ENCODE measurements at regions not wholly inside any gene's neighbourhood (a gene's known extent, or its start where the extent isn't known, plus 50 kb on each side); places are given as distances from the start of the nearest gene placed in this dataset.

DNA sequence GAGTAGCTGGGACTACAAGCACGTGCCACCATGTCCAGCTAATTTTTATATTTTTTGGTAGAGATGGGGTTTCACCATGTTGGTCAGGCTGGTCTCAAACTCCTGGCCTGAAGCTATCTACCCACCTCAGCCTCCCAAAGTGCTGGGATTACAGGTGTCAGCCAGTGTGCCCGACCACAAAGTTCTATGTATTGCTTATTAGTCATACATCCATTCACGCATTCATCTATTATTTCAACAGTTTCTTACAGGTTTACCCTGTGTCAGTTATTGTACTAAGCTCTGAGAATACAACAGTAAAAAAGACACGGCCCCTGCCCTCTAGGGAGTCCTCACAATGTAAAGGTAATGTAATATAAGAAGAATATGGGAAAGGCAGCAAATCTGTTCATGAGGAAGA lies 188.9 kb upstream of the BTG1 start:
- DNase-seq (ENCODE audit: low spot score) (no peak), ATAC-seq (ENCODE audit: low read depth) (peak; percentile 27; the same call in 1 of the 3 replicates)
- H3K27ac ChIP-seq (ENCODE audit: poor library complexity, severe bottlenecking): no peak overlapping the region
- no peaks in the 10 kb centered on the region for H3K36me3 ChIP-seq (ENCODE audit: low read depth)
- TF ChIP-seq, protein P1, sequence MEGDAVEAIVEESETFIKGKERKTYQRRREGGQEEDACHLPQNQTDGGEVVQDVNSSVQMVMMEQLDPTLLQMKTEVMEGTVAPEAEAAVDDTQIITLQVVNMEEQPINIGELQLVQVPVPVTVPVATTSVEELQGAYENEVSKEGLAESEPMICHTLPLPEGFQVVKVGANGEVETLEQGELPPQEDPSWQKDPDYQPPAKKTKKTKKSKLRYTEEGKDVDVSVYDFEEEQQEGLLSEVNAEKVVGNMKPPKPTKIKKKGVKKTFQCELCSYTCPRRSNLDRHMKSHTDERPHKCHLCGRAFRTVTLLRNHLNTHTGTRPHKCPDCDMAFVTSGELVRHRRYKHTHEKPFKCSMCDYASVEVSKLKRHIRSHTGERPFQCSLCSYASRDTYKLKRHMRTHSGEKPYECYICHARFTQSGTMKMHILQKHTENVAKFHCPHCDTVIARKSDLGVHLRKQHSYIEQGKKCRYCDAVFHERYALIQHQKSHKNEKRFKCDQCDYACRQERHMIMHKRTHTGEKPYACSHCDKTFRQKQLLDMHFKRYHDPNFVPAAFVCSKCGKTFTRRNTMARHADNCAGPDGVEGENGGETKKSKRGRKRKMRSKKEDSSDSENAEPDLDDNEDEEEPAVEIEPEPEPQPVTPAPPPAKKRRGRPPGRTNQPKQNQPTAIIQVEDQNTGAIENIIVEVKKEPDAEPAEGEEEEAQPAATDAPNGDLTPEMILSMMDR (IDR thresholded peaks at IDR 0.05; ENCODE audit: poor library complexity, severe bottlenecking): no peak
- no peak overlapping the region for H3K4me3 ChIP-seq (ENCODE audit: severe bottlenecking)
- H3K27me3 ChIP-seq (ENCODE audit: insufficient read depth, poor library complexity, severe bottlenecking): no peaks in the 10 kb centered on the region
- H3K4me1 ChIP-seq (ENCODE audit: insufficient read depth, poor library complexity, severe bottlenecking): no peaks in the 10 kb centered on the region
- no peaks in the 10 kb centered on the region for H3K9me3 ChIP-seq (ENCODE audit: severe bottlenecking)

DNA sequence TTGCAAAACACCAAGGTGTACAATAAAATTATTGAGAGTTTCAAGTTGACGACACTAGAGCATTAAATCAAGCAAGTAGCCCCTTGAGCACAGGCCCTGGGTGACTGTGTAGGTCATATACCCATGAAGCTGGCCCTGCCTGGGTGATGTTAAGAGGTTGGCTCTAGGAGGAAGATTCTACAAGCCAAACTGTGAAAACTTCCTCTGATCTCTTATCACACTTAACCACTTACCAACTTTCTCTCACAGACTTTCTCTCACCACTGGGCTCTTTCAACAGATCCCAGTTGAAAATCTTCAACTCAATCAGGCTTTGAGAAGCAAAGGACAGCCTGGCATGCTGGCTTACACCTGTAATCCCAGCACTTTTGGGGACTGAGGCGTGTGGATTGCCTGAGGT lies 186.9 kb upstream of the BTG1 start:
- ATAC-seq (ENCODE audit: low read depth) (no peak), DNase-seq (ENCODE audit: low spot score) (no peak)
- Histone ChIP-seq H3K4me1 (ENCODE audit: insufficient read depth, poor library complexity, severe bottlenecking) (no peaks in the 10 kb centered on the region), H3K4me3 (ENCODE audit: severe bottlenecking) (no peak overlapping the region), H3K27me3 (ENCODE audit: insufficient read depth, poor library complexity, severe bottlenecking) (no peaks in the 10 kb centered on the region), H3K27ac (ENCODE audit: poor library complexity, severe bottlenecking) (no peak overlapping the region), H3K9me3 (ENCODE audit: severe bottlenecking) (no peaks in the 10 kb centered on the region), H3K36me3 (ENCODE audit: low read depth) (no peaks in the 10 kb centered on the region)
- TF ChIP-seq, protein P1 (IDR thresholded peaks at IDR 0.05; ENCODE audit: poor library complexity, severe bottlenecking): no peak

DNA sequence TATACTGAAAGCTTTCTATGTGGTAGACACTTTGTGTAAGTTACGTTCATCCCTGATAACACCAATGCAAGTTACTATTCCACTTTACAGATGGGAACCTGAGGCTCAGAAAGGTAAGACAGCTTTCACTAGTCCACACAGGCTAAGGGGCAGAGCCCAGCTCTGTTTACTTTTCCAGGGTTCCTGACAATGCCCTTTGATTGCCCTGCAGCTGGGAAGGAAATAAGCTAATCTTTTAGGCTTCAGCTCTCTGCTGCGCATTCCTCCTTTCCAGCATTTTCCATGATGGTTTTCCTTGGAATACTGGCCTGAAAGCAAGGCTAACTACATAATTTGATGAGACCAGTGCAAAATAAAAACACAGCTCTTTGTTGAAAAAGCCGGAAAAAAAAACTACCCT lies 185.7 kb upstream of the BTG1 start:
- Histone ChIP-seq H3K4me1 (ENCODE audit: insufficient read depth, poor library complexity, severe bottlenecking) (no peaks in the 10 kb centered on the region), H3K27me3 (ENCODE audit: insufficient read depth, poor library complexity, severe bottlenecking) (no peaks in the 10 kb centered on the region), H3K27ac (ENCODE audit: poor library complexity, severe bottlenecking) (no peak overlapping the region), H3K9me3 (ENCODE audit: severe bottlenecking) (no peaks in the 10 kb centered on the region), H3K4me3 (ENCODE audit: severe bottlenecking) (no peak overlapping the region), H3K36me3 (ENCODE audit: low read depth) (no peaks in the 10 kb centered on the region)
- TF ChIP-seq, protein P1 (IDR thresholded peaks at IDR 0.05; ENCODE audit: poor library complexity, severe bottlenecking): no peak
- DNase-seq (ENCODE audit: low spot score) (no peak), ATAC-seq (ENCODE audit: low read depth) (no peak)

DNA sequence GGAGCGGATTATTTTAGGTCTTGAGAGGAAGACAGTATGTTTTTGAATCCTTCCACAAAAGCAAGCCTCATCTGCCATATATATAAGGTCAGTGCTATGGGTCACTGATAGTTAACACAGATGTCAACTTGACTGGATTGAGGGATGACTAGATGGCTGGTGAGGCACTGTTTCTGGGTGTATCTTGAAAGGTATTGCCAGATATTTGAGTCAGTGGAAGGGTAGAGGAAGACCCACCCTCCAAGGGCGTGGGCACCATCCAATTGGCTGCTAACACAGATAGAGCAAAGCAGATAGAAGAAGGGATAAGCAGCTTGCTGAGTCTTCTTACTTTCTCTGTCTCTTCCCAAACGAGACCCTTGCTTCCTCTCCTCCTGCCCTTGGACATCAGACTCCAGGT lies 185.0 kb upstream of the BTG1 start:
- TF ChIP-seq, protein P1 (IDR thresholded peaks at IDR 0.05; ENCODE audit: poor library complexity, severe bottlenecking): no peak
- no peak for ATAC-seq (ENCODE audit: low read depth)
- H3K4me1 ChIP-seq (ENCODE audit: insufficient read depth, poor library complexity, severe bottlenecking): no peaks in the 10 kb centered on the region

DNA sequence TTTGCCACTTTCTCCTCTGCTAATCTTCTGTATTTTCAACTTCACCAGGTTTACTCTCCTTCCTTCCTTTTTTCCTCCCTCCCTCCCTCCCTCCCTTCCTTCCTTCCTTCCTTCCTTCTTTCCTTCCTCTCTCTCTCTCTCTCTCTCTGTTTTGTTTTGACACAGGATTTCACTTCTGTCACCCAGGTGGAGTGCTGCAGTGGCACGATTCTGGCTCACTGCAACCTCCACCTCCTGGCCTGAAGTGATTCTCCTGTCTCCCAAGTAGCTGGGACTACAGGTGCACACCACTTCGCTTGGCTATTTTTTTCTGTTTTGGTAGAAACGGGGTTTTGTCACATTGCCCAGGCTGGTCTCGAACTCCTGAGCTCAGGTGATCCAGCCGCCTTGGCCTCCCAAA lies 181.2 kb upstream of the BTG1 start:
- H3K27ac ChIP-seq (ENCODE audit: poor library complexity, severe bottlenecking): no peak overlapping the region
- no peak for DNase-seq (ENCODE audit: low spot score)
- no peak overlapping the region for H3K4me3 ChIP-seq (ENCODE audit: severe bottlenecking)
- no peak for ATAC-seq (ENCODE audit: low read depth)
- H3K9me3 ChIP-seq (ENCODE audit: severe bottlenecking): no peaks in the 10 kb centered on the region
- H3K36me3 ChIP-seq (ENCODE audit: low read depth): no peaks in the 10 kb centered on the region
- H3K4me1 ChIP-seq (ENCODE audit: insufficient read depth, poor library complexity, severe bottlenecking): no peaks in the 10 kb centered on the region
- TF ChIP-seq, protein P1 (IDR thresholded peaks at IDR 0.05; ENCODE audit: poor library complexity, severe bottlenecking): no peak
- no peaks in the 10 kb centered on the region for H3K27me3 ChIP-seq (ENCODE audit: insufficient read depth, poor library complexity, severe bottlenecking)

More for the DNA sequence above, 185.0 kb upstream of the BTG1 start:
- no peak for DNase-seq (ENCODE audit: low spot score)
- H3K9me3 ChIP-seq (ENCODE audit: severe bottlenecking): no peaks in the 10 kb centered on the region
- H3K36me3 ChIP-seq (ENCODE audit: low read depth): no peaks in the 10 kb centered on the region
- no peak overlapping the region for H3K4me3 ChIP-seq (ENCODE audit: severe bottlenecking)
- H3K27me3 ChIP-seq (ENCODE audit: insufficient read depth, poor library complexity, severe bottlenecking): no peaks in the 10 kb centered on the region
- no peak overlapping the region for H3K27ac ChIP-seq (ENCODE audit: poor library complexity, severe bottlenecking)
